Endothelial cell of umbilical vein (primary cell): ENCODE measurements at regions not wholly inside any gene's neighbourhood (a gene's known extent, or its start where the extent isn't known, plus 50 kb on each side); places are given as distances from the start of the nearest gene placed in this dataset.
"Not testable (repeated sequence)": the region's sequence is repeated elsewhere in the genome, so short reads cannot be mapped to it uniquely, and the experiment has no call there.

Experiments
- BruUV-seq: library from RNA; stranded (reverse); fragments of 400-500 nt; replicated peaks from 2 replicates; lab custom pipeline; 2021; lab: Mats Ljungman, UMichigan
- CTCF ChIA-PET: fragments of 300-600, 350-600 bp; sonication (Branson Sonifier 250); formaldehyde crosslinking; loops from one replicate; lab custom pipeline; 2021; ENCODE audit warnings: antibody characterized with exemption, inconsistent platforms; lab: Charles Lee
- POLR2A ChIA-PET: fragments of 300-600, 350-600 bp; sonication (Branson Sonifier 250); formaldehyde crosslinking; loops from one replicate; lab custom pipeline; 2021; ENCODE audit warnings: antibody characterized with exemption, inconsistent platforms; lab: Charles Lee
- DNase-seq: peaks from one replicate; pipeline ENCODE4 v3.0.0-alpha.2; 2011; ENCODE audit warnings: low read depth, low spot score
- FAIRE-seq: peaks from 2 replicates; lab custom pipeline; 2011; peaks lifted over from hg19 to GRCh38; lab: Jason Lieb, UNC
- H2AFZ ChIP-seq: 2 replicates; pipeline ENCODE4 v1.6.0; 2012; ENCODE audit warnings: low read depth, low read length, control low read depth, inconsistent platforms
- H3K27ac ChIP-seq: 2 replicates; pipeline ENCODE4 v1.5.1; 2011; ENCODE audit warnings: low read depth, mild to moderate bottlenecking, control low read depth, low read length, moderate library complexity; ENCODE audit not compliant: insufficient read depth
- H3K27me3 ChIP-seq, 2 experiments: 2 replicates each; pipeline versions ENCODE4 v1.6.0 to v1.6.1; 2011; ENCODE audit warnings: low read length in 2 of 2, mixed read lengths in 1 of 2; ENCODE audit not compliant: control insufficient read depth in 2 of 2, insufficient read depth in 2 of 2
- H3K36me3 ChIP-seq, 2 experiments: 2 replicates in 1 of 2; 3 replicates in 1 of 2; pipeline ENCODE4 v1.5.1; 2011; ENCODE audit warnings: low read length in 2 of 2, mild to moderate bottlenecking in 1 of 2, moderate library complexity in 1 of 2; ENCODE audit not compliant: control insufficient read depth in 2 of 2, insufficient read depth in 2 of 2; ENCODE audit errors: extremely low read depth in 1 of 2
- H3K4me1 ChIP-seq: 3 replicates; pipeline ENCODE4 v1.5.1; 2011; ENCODE audit warnings: mild to moderate bottlenecking, low read length; ENCODE audit not compliant: control insufficient read depth, insufficient read depth; ENCODE audit errors: extremely low read depth
- H3K4me2 ChIP-seq: 2 replicates; pipeline ENCODE4 v1.6.1; 2011; ENCODE audit warnings: low read length, control low read depth, mixed read lengths; ENCODE audit not compliant: insufficient read depth
- H3K4me3 ChIP-seq, 3 experiments: fragments of 200-600 bp in 1 of 3; sonication (generic), shearing (Covaris generic) in 1 of 3; replicated peaks in 1 of 3; 2 replicates each; pipeline ENCODE4 v1.5.1; 2011 to 2016; ENCODE audit warnings: control low read depth in 3 of 3, low read length in 3 of 3, mild to moderate bottlenecking in 2 of 3, inconsistent platforms in 1 of 3, low read depth in 1 of 3, moderate library complexity in 1 of 3; ENCODE audit not compliant: insufficient read depth in 1 of 3
- H3K79me2 ChIP-seq: 2 replicates; pipeline ENCODE4 v1.6.0; 2012; ENCODE audit warnings: low read length, inconsistent platforms; ENCODE audit not compliant: control insufficient read depth, insufficient read depth
- H3K9ac ChIP-seq: replicated peaks from 2 replicates; pipeline ENCODE3; 2011; ENCODE audit warnings: low read length, control low read depth; ENCODE audit not compliant: insufficient read depth; ENCODE audit errors: extremely low read depth
- H3K9me1 ChIP-seq: replicated peaks from 3 replicates; pipeline ENCODE4 v1.6.0; 2011; ENCODE audit warnings: mild to moderate bottlenecking, low read length; ENCODE audit not compliant: control insufficient read depth, insufficient read depth; ENCODE audit errors: extremely low read depth
- H3K9me3 ChIP-seq: replicated peaks from 2 replicates; pipeline ENCODE4 v1.5.1; 2012; ENCODE audit warnings: low read length, inconsistent platforms; ENCODE audit not compliant: control insufficient read depth, insufficient read depth
- H4K20me1 ChIP-seq: replicated peaks from 2 replicates; pipeline ENCODE3; 2011; ENCODE audit warnings: mild to moderate bottlenecking, low read length; ENCODE audit not compliant: control insufficient read depth, insufficient read depth; ENCODE audit errors: extremely low read depth
- EZH2 ChIP-seq: IDR thresholded peaks from 2 replicates; pipeline ENCODE4 v1.6.1; 2012; ENCODE audit warnings: borderline replicate concordance, low read depth, mild to moderate bottlenecking, moderate library complexity, low read length, inconsistent platforms; ENCODE audit not compliant: severe bottlenecking
- FOS ChIP-seq: IDR thresholded peaks from 2 replicates; pipeline ENCODE4 v1.6.1; 2011; ENCODE audit warnings: mild to moderate bottlenecking, low read length, moderate library complexity, borderline replicate concordance; ENCODE audit not compliant: insufficient read depth
- GATA2 ChIP-seq: IDR thresholded peaks from 2 replicates; pipeline ENCODE4 v1.7.0; 2011; ENCODE audit warnings: low read depth, mild to moderate bottlenecking, moderate library complexity, mixed read lengths, low read length; ENCODE audit not compliant: insufficient read length, insufficient read depth
- JUN ChIP-seq: IDR thresholded peaks from 2 replicates; pipeline ENCODE4 v1.6.1; 2011; ENCODE audit warnings: borderline replicate concordance, low read depth; ENCODE audit not compliant: insufficient read length, insufficient read depth
- MYC ChIP-seq: IDR thresholded peaks from one replicate; pipeline ENCODE4 v1.6.1; 2011; ENCODE audit warnings: mild to moderate bottlenecking, low read depth, low read length
- POLR2A ChIP-seq: IDR thresholded peaks from 2 replicates; pipeline ENCODE4 v1.6.1; 2012; ENCODE audit warnings: low read depth, mild to moderate bottlenecking, control low read depth, low read length
- POLR2AphosphoS5 ChIP-seq: IDR thresholded peaks from 2 replicates; pipeline ENCODE4 v1.6.1; 2012; ENCODE audit warnings: low read depth, mild to moderate bottlenecking, control low read depth, low read length, moderate library complexity; ENCODE audit not compliant: insufficient read depth
- dilution Hi-C: fragments of 300-500 bp; cut with MboI; formaldehyde crosslinking; loops from one replicate; pipeline ENCODE4 v1.15.0; 2019; ENCODE audit warnings: low sequenced_read_pairs; ENCODE audit not compliant: extremely low pct_ligation_motif_present
- intact Hi-C: fragments of 100-400 bp; cut with micrococcal nuclease; formaldehyde crosslinking; loops from one replicate; pipeline ENCODE4 v1.10.0; 2022
- TF ChIP-seq, protein P1 (sequence below): IDR thresholded peaks from 2 replicates; pipeline ENCODE4 v1.6.1; 2011; ENCODE audit not compliant: insufficient read depth, insufficient read length

DNA sequence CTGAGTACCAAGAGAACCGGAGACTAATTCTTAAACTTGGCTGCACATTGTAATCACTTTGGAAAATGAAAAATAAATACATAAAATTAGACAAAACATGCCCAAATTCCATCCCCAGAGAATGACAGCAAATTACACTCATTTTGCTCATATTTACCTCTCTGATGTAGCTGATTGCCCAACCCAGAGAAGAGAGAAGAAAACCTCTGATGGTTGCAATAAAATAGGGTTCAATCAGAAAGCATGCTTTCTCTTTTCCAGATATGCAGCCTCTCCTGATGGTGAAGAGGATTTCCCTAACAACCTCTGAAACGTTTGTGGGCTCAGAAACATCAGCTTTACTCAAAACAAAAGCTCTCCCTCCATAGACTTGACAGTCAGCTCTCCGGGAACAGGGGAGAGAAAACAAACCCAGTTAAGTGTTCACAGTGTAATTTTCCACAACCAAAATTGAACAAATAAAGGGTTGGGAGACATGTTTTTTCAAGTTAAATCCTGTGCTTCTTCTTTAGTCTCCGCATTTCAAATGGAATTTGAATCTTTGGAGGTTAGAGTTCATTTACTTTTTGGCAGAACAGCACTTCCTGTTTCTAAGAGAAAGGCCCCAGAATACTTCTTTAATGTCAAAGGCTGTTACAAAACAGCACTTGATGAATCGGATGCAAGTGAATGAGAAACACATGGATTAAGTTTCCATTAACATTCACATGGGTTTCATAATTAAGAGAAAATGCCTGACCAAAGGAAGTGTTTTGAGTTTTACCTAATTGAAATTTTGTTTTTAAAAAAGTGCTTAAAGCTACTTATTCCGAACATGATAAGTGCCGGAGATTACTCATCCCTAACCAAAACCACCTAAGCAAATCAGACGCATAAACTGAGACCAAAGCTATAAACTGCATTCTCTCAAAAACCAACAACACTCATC, 570.1 kb upstream of the SYT4 start:
- H3K9ac ChIP-seq = no peak overlapping the region
- H2AFZ ChIP-seq = no peak overlapping the region
- FAIRE-seq = no peak
- no peak overlapping the region for H3K27ac ChIP-seq
- POLR2A ChIA-PET = no interaction called here
- no peak overlapping the region for H3K4me2 ChIP-seq
- H3K9me1 ChIP-seq = no peaks in the 10 kb centered on the region
- no peaks in the 10 kb centered on the region for H3K27me3 ChIP-seq
- H3K4me3 ChIP-seq = no peak overlapping the region
- dilution Hi-C loops (no loop called here), intact Hi-C loops (no loop called here)
- H3K36me3 ChIP-seq = no peaks in the 10 kb centered on the region
- CTCF ChIA-PET = no interaction called here
- H3K79me2 ChIP-seq = no peaks in the 10 kb centered on the region
- H3K4me1 ChIP-seq = no peaks in the 10 kb centered on the region
- peak; percentile 33 for DNase-seq
- no peak for TF ChIP-seq FOS
- TF ChIP-seq POLR2AphosphoS5 = no peak
- TF ChIP-seq, protein P1, sequence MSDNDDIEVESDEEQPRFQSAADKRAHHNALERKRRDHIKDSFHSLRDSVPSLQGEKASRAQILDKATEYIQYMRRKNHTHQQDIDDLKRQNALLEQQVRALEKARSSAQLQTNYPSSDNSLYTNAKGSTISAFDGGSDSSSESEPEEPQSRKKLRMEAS = no peak
- no peak for TF ChIP-seq MYC
- no peak for TF ChIP-seq EZH2
- no peak for TF ChIP-seq JUN
- TF ChIP-seq POLR2A = no peak
- no peak for TF ChIP-seq GATA2
- H3K9me3 ChIP-seq = no peaks in the 10 kb centered on the region
- BruUV-seq = no TSS peak
- no peaks in the 10 kb centered on the region for H4K20me1 ChIP-seq

DNA sequence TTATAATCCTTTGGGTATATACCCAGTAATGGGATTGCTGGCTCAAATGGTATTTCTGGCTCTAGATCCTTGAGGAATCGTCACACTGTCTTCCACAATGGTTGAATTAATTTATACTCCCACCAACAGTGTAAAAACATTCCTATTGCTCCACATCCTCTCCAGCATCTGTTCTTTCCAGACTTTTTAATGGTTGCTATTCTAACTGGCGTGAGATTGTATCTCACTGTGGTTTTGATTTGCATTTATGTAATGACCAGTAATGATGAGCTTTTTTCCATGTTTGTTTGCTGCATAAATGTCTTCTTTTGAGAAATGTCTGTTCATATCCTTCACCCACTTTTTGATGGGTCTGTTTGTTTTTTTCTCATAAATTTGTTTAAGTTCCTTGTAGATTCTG, 572.5 kb upstream of the SYT4 start:
- H3K36me3 ChIP-seq, dilution Hi-C loops, H3K9me1 ChIP-seq, DNase-seq, H3K27ac ChIP-seq, POLR2A ChIA-PET, FAIRE-seq, H3K27me3 ChIP-seq, H3K9ac ChIP-seq, H3K9me3 ChIP-seq, intact Hi-C loops, CTCF ChIA-PET, H4K20me1 ChIP-seq, H3K4me3 ChIP-seq, H3K4me2 ChIP-seq, H3K4me1 ChIP-seq, H2AFZ ChIP-seq, H3K79me2 ChIP-seq, BruUV-seq: not testable (repeated sequence)
